OCI-LY3 (cell line): ENCODE measurements at regions not wholly inside any gene's neighbourhood (a gene's known extent, or its start where the extent isn't known, plus 50 kb on each side); places are given as distances from the start of the nearest gene placed in this dataset.

ENCODE experiments used
- H2AFZ ChIP-seq: fragments of 200-600, 300-600 bp; shearing (Covaris generic); 2 replicates; pipeline ENCODE4 v1.6.0; 2014; ENCODE audit warnings: antibody characterized with exemption, low read depth, low read length
- H3K27ac ChIP-seq: fragments of 200-600, 300-600 bp; sonication (generic); 2 replicates; pipeline ENCODE4 v1.5.1; 2014; ENCODE audit warnings: mild to moderate bottlenecking, low read length, moderate library complexity, mixed read lengths
- H3K27me3 ChIP-seq: fragments of 200-600, 300-600 bp; sonication (generic); 2 replicates; pipeline ENCODE4 v1.6.1; 2014; ENCODE audit warnings: low read depth, low read length, mixed read lengths
- H3K36me3 ChIP-seq: fragments of 200-600, 300-600 bp; sonication (generic); replicated peaks from 2 replicates; pipeline ENCODE3; 2014; ENCODE audit warnings: low read depth, low read length, mixed read lengths
- H3K4me1 ChIP-seq: fragments of 300-600, 200-600 bp; sonication (generic); 2 replicates; pipeline ENCODE4 v1.6.1; 2014; ENCODE audit warnings: low read length, mixed read lengths
- H3K4me2 ChIP-seq: fragments of 200-600, 300-600 bp; sonication (generic); 2 replicates; pipeline ENCODE4 v1.6.1; 2014; ENCODE audit warnings: low read length, mixed read lengths
- H3K4me3 ChIP-seq: fragments of 300-600, 200-600 bp; sonication (generic); 2 replicates; pipeline ENCODE4 v1.5.1; 2014; ENCODE audit warnings: antibody characterized with exemption, mild to moderate bottlenecking, low read length, moderate library complexity
- H3K79me2 ChIP-seq: fragments of 300-600, 200-600 bp; shearing (Covaris generic); 2 replicates; pipeline ENCODE4 v1.6.1; 2014; ENCODE audit warnings: mild to moderate bottlenecking, low read length, mixed read lengths
- H3K9ac ChIP-seq: fragments of 300-600, 200-600 bp; shearing (Covaris generic); 2 replicates; pipeline ENCODE4 v1.6.0; 2014; ENCODE audit warnings: mild to moderate bottlenecking, low read length, moderate library complexity
- H3K9me3 ChIP-seq: fragments of 200-600, 300-600 bp; shearing (Covaris generic); 2 replicates; pipeline ENCODE4 v1.6.1; 2014; ENCODE audit warnings: low read length, mixed read lengths; ENCODE audit not compliant: insufficient read depth
- H4K20me1 ChIP-seq: fragments of 200-600, 300-600 bp; sonication (generic); 2 replicates; pipeline ENCODE4 v1.6.1; 2016; ENCODE audit warnings: low read length, mixed read lengths; ENCODE audit not compliant: insufficient read depth
- CTCF ChIP-seq: fragments of 200-600, 300-600 bp; sonication (generic); IDR thresholded peaks from 2 replicates; pipeline ENCODE4 v1.5.1; 2014; ENCODE audit warnings: antibody characterized with exemption, low read length, low read depth
- EZH2phosphoT487 ChIP-seq: fragments of 200-600 bp; shearing (Covaris generic); IDR thresholded peaks from 2 replicates; pipeline ENCODE4 v1.6.1; 2018; ENCODE audit warnings: antibody characterized with exemption, mixed run types, low read depth

GRCh38 chr2:173775440-173775839 is 189.7 kb downstream of the SP3 start:
- Histone ChIP-seq H3K36me3 (no peaks in the 10 kb centered on the region), H3K4me2 (no peak overlapping the region), H3K27me3 (0 out of 2 replicates have a peak, but pooled peaks cover 4% of the 10 kb centered on the region), H2AFZ (no peak overlapping the region), H3K9ac (no peak overlapping the region), H3K9me3 (no peaks in the 10 kb centered on the region), H3K4me3 (no peak overlapping the region), H3K27ac (no peak overlapping the region), H3K4me1 (no peaks in the 10 kb centered on the region), H4K20me1 (no peaks in the 10 kb centered on the region), H3K79me2 (no peaks in the 10 kb centered on the region)
- no peak for TF ChIP-seq EZH2phosphoT487
- TF ChIP-seq CTCF, result no peak

DNA sequence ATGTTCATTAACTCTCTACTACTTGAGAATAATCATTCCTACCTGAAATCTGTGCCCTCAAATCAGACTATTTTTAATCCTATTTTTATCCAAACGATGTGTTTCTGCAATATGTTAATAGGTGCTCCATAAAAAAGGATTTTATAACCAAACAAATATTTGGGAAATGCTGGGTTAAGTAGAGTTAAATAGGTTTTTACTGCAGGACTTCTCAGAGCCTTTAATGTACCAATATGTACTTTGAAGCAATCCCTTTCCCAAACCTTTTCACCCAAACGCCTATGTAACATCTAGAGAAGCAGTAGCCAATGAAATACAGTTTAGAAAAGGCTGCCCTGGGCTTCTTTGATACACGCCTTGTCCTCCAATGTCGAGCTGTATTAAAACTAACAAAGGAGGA is 182.5 kb downstream of the SP3 start:
- H3K4me2 ChIP-seq, result no peak overlapping the region
- no peaks in the 10 kb centered on the region for H3K79me2 ChIP-seq

DNA sequence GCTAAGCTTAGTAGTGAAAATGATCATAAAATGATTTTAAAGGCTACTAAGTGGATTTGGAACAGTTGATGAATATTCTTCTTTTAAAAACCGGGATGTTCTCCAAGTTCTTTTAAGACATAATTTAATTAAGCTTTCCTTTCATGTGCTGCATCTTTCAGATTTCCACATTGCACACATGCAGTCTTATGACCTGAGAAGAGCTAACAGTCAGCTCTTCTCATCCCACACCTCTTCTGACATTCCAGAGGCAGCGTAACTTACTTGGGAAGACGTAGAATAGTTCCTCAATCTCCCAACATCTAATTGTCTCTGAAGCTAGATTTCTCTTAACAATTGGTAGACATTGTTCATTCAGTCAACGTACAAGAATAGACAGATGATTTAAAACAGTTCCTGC is 181.8 kb downstream of the SP3 start:
- no peaks in the 10 kb centered on the region for H3K9me3 ChIP-seq
- no peak overlapping the region for H3K4me2 ChIP-seq
- no peak overlapping the region for H3K4me3 ChIP-seq
- no peaks in the 10 kb centered on the region for H3K36me3 ChIP-seq
- peaks cover 23% of the 10 kb centered on the region for H3K27me3 ChIP-seq
- H3K79me2 ChIP-seq, result no peaks in the 10 kb centered on the region
- no peak for TF ChIP-seq CTCF
- TF ChIP-seq EZH2phosphoT487, result no peak
- no peak overlapping the region for H3K9ac ChIP-seq
- no peaks in the 10 kb centered on the region for H3K4me1 ChIP-seq
- H2AFZ ChIP-seq, result no peak overlapping the region
- no peaks in the 10 kb centered on the region for H4K20me1 ChIP-seq
- no peak overlapping the region for H3K27ac ChIP-seq

More for the DNA sequence above, 182.5 kb downstream of the SP3 start:
- TF ChIP-seq CTCF (no peak), EZH2phosphoT487 (no peak)
- no peaks in the 10 kb centered on the region for H3K9me3 ChIP-seq
- H3K27me3 ChIP-seq, result peaks cover 23% of the 10 kb centered on the region
- no peak overlapping the region for H3K27ac ChIP-seq
- no peaks in the 10 kb centered on the region for H3K4me1 ChIP-seq
- no peak overlapping the region for H3K9ac ChIP-seq
- no peak overlapping the region for H3K4me3 ChIP-seq
- no peaks in the 10 kb centered on the region for H4K20me1 ChIP-seq
- H2AFZ ChIP-seq, result no peak overlapping the region
- no peaks in the 10 kb centered on the region for H3K36me3 ChIP-seq

GRCh38 chr2:173785813-173786212 is 179.4 kb downstream of the SP3 start:
- Histone ChIP-seq H3K79me2 (no peaks in the 10 kb centered on the region), H3K9me3 (no peaks in the 10 kb centered on the region), H3K4me1 (no peaks in the 10 kb centered on the region), H3K27ac (no peak overlapping the region), H3K4me2 (no peak overlapping the region), H3K36me3 (no peaks in the 10 kb centered on the region), H3K9ac (no peak overlapping the region), H3K4me3 (no peak overlapping the region), H3K27me3 (peaks cover 23% of the 10 kb centered on the region), H2AFZ (no peak overlapping the region), H4K20me1 (no peaks in the 10 kb centered on the region)
- no peak for TF ChIP-seq CTCF
- TF ChIP-seq EZH2phosphoT487, result no peak
